UCSD-AML1 (cell line): ENCODE measurements at regions not wholly inside any gene's neighbourhood (a gene's known extent, or its start where the extent isn't known, plus 50 kb on each side); places are given as distances from the start of the nearest gene placed in this dataset.
"Not testable (repeated sequence)": the region's sequence is repeated elsewhere in the genome, so short reads cannot be mapped to it uniquely, and the experiment has no call there.

Experiments
- DNase-seq: peaks from one replicate; lab custom pipeline; 2025; ENCODE audit not compliant: unreplicated experiment; lab: John Stamatoyannopoulos, UW

GRCh38 chr1:204777591-204777990 lies 92.1 kb upstream of the LRRN2 start:
- no peak for DNase-seq

GRCh38 chr1:204780630-204781029 lies 90.0 kb upstream of the NFASC start:
- DNase-seq: no peak

- DNase-seq: no peak
Measured at GRCh38 chr1:204782118-204782700, 88.5 kb upstream of the NFASC start.

- DNase-seq: not testable (repeated sequence)
Measured at GRCh38 chr1:204785023-204785422, 85.6 kb upstream of the NFASC start.

- DNase-seq: no peak
Measured at GRCh38 chr1:204788470-204788869, 82.2 kb upstream of the NFASC start.

- peak; percentile 65 for DNase-seq
Measured at GRCh38 chr1:204791453-204792353, 79.0 kb upstream of the NFASC start.

- DNase-seq: no peak
Measured at GRCh38 chr1:204792354-204792692, 78.3 kb upstream of the NFASC start.

- DNase-seq: no peak
Measured at GRCh38 chr1:204793259-204793914, 77.3 kb upstream of the NFASC start.

- DNase-seq: not testable (repeated sequence)
Measured at GRCh38 chr1:204796886-204797285, 73.8 kb upstream of the NFASC start.

- no peak for DNase-seq
Measured at GRCh38 chr1:204797401-204797800, 73.3 kb upstream of the NFASC start.

GRCh38 chr1:204799630-204800029 lies 71.0 kb upstream of the NFASC start:
- no peak for DNase-seq

- no peak for DNase-seq
Measured at GRCh38 chr1:204801211-204801610, 69.5 kb upstream of the NFASC start.

GRCh38 chr1:204802401-204803175 lies 68.1 kb upstream of the NFASC start:
- DNase-seq: no peak

GRCh38 chr1:204803607-204804006 lies 67.1 kb upstream of the NFASC start:
- DNase-seq: no peak

- DNase-seq: peak; percentile 89
Measured at GRCh38 chr1:204806943-204807687, 63.5 kb upstream of the NFASC start.

- DNase-seq: no peak
Measured at GRCh38 chr1:204809488-204809887, 61.2 kb upstream of the NFASC start.

- no peak for DNase-seq
Measured at GRCh38 chr1:204812842-204813241, 57.8 kb upstream of the NFASC start.

- DNase-seq: no peak
Measured at GRCh38 chr1:204813522-204813921, 57.1 kb upstream of the NFASC start.

GRCh38 chr1:204814166-204814884 lies 56.3 kb upstream of the NFASC start:
- DNase-seq: no peak

- no peak for DNase-seq
Measured at GRCh38 chr1:204817341-204817740, 53.3 kb upstream of the NFASC start.
